Chondrocyte (in vitro differentiated cells): ENCODE measurements at regions not wholly inside any gene's neighbourhood (a gene's known extent, or its start where the extent isn't known, plus 50 kb on each side); places are given as distances from the start of the nearest gene placed in this dataset.

ENCODE experiments used
- DNase-seq: peaks from one replicate; pipeline ENCODE4 v3.0.0; 2021; ENCODE audit warnings: mixed read lengths, low spot score
- H3K27ac Mint-ChIP-seq: one replicate; pipeline ENCODE4 v1.8.0; 2021; ENCODE audit warnings: mild to moderate bottlenecking, moderate library complexity, mixed read lengths; ENCODE audit not compliant: unreplicated experiment
- H3K27me3 Mint-ChIP-seq: 2 replicates; pipeline ENCODE4 v1.8.0; 2021; ENCODE audit warnings: low read depth, mixed read lengths
- H3K36me3 Mint-ChIP-seq: 2 replicates; pipeline ENCODE4 v1.8.0; 2021; ENCODE audit warnings: low read depth, mixed read lengths
- H3K4me1 Mint-ChIP-seq: 2 replicates; pipeline ENCODE4 v1.8.0; 2021; ENCODE audit warnings: low read depth, mild to moderate bottlenecking, mixed read lengths
- H3K4me3 Mint-ChIP-seq: one replicate; pipeline ENCODE4 v1.8.0; 2021; ENCODE audit warnings: mild to moderate bottlenecking, moderate library complexity, mixed read lengths; ENCODE audit not compliant: unreplicated experiment
- H3K9me3 Mint-ChIP-seq: 2 replicates; pipeline ENCODE4 v1.8.0; 2021; ENCODE audit warnings: low read depth, mixed read lengths
- TF ChIP-seq, protein P1 (sequence below): fragments of 200-600 bp; sonication (generic); IDR thresholded peaks from 2 replicates; pipeline ENCODE4 v1.5.0; 2021; ENCODE audit warnings: antibody characterized with exemption, mild to moderate bottlenecking, moderate library complexity

DNA sequence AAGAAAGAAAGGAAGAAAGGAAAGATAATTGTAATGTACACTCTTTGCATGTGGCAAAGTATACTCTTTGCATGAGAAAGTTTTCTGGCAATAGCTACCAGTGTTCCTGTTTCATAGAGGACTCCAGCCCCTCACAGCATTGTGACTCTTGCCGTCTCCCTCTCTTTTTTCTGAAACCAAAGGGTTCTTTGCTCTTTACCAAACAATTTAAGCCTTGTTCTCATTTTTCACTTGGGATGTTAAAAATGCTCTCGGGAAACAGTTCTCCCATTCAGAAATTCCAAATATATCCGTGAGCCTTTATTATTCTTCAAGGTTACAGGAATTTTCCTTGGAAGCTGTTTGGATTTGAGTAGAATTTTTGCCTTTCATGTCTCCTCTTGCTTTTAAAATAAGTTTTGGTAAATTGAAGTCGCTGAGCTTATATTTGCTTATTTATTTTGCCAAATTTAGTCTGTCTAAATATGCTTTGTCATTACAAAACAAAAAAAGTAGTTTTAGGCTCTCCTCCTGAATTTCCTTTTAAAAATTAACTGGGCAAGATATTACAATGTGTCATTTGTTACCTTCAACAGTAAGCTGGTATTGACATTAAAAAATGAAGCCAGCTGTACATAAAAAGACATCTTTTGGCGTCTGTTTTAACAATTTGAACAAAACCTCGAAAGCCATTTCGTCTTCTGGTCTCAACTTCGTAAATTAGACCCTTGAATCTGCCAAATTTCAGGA is 103.8 kb upstream of the ARMC2 start:
- Mint-ChIP-seq H3K36me3 (no peaks in the 10 kb centered on the region), H3K9me3 (no peaks in the 10 kb centered on the region), H3K4me3 (peak overlapping the region; percentile 1), H3K4me1 (peaks cover 46% of the 10 kb centered on the region), H3K27ac (peak overlapping the region; percentile 75), H3K27me3 (no peaks in the 10 kb centered on the region)
- DNase-seq = no peak
- TF ChIP-seq, protein P1, sequence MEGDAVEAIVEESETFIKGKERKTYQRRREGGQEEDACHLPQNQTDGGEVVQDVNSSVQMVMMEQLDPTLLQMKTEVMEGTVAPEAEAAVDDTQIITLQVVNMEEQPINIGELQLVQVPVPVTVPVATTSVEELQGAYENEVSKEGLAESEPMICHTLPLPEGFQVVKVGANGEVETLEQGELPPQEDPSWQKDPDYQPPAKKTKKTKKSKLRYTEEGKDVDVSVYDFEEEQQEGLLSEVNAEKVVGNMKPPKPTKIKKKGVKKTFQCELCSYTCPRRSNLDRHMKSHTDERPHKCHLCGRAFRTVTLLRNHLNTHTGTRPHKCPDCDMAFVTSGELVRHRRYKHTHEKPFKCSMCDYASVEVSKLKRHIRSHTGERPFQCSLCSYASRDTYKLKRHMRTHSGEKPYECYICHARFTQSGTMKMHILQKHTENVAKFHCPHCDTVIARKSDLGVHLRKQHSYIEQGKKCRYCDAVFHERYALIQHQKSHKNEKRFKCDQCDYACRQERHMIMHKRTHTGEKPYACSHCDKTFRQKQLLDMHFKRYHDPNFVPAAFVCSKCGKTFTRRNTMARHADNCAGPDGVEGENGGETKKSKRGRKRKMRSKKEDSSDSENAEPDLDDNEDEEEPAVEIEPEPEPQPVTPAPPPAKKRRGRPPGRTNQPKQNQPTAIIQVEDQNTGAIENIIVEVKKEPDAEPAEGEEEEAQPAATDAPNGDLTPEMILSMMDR = no peak

DNA sequence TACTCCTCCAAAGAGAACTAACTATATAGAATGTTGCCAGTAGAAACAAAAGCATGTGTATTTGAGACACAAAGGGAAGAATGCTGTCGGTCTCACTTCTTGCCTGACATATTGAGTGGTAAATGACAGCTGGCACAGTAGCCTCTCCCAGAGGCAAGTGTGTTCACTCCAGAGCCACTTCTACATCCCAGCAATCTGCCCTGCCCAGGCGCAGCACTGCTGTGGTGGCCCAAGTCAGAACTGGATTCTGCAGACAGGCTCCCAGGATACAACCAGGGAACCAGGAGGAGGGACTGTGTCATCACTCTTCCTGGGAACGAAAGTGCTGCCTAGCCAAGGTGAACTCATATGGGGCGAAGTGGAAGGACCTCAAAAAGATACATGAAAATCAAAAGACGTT is 103.2 kb upstream of the ARMC2 start:
- H3K4me3 Mint-ChIP-seq = no peak overlapping the region
- H3K27ac Mint-ChIP-seq = peak overlapping the region; percentile 75
- H3K36me3 Mint-ChIP-seq = no peaks in the 10 kb centered on the region
- H3K27me3 Mint-ChIP-seq = no peaks in the 10 kb centered on the region
- H3K9me3 Mint-ChIP-seq = no peaks in the 10 kb centered on the region
- H3K4me1 Mint-ChIP-seq = peaks cover 41% of the 10 kb centered on the region
- DNase-seq = no peak
- TF ChIP-seq, protein P1 = no peak

DNA sequence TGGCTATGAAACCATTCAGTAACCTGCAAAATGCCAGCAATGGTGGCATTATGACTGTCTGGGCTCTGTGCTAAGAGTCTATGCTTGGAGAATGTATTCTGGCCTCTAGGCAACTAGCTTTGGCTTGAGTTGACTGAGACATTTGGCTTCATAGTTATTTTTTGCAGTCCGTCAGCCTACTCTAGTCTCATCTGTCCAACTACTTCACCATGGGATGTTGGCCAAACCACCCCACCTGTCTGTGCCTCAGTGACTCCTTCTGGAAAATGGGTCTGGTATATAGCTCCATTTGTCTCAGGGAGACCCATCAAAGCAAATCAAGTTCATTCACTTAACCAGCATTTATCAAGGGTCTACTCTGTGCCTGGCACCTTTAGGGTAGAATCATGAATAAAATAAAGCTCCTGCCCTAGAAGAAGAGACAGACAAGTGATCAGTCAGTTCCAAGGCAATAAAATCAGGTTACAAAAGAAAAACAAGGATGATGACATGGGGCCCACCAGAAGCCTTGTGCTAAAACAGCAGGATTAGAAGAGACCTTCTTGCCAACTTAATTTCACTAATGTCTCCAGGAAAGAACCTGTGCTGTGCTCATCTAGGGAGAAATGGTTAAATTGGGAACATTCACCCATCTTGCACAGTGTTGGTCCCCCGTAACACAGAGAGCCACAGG is 102.4 kb upstream of the ARMC2 start:
- no peak for DNase-seq
- Mint-ChIP-seq H3K4me3 (no peak overlapping the region), H3K36me3 (no peaks in the 10 kb centered on the region), H3K4me1 (peaks cover 39% of the 10 kb centered on the region), H3K9me3 (no peaks in the 10 kb centered on the region), H3K27ac (no peak overlapping the region), H3K27me3 (no peaks in the 10 kb centered on the region)
- TF ChIP-seq, protein P1 = no peak

DNA sequence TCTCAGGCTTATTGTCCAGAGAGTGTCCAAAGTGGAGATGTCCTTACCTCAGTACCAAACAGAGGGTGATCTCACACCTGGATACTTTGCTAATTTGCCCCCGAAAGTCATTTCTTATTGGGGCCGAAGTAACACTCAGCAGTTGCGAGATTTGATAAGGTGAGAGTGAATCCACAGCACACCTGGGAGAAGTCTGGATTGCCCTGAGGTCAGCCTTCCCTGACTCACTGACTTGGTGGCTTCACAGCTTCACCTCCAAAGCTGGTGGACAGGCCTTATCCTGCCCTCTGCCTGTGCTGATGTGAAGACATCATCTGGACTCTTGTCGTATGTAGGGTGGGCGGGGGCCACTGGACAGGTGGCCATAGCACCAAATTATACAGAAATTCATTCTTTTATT is 101.9 kb upstream of the ARMC2 start:
- Mint-ChIP-seq H3K27ac (no peak overlapping the region), H3K4me3 (no peak overlapping the region), H3K36me3 (no peaks in the 10 kb centered on the region), H3K27me3 (no peaks in the 10 kb centered on the region), H3K9me3 (no peaks in the 10 kb centered on the region), H3K4me1 (peaks cover 34% of the 10 kb centered on the region)
- TF ChIP-seq, protein P1 = no peak
- no peak for DNase-seq

DNA sequence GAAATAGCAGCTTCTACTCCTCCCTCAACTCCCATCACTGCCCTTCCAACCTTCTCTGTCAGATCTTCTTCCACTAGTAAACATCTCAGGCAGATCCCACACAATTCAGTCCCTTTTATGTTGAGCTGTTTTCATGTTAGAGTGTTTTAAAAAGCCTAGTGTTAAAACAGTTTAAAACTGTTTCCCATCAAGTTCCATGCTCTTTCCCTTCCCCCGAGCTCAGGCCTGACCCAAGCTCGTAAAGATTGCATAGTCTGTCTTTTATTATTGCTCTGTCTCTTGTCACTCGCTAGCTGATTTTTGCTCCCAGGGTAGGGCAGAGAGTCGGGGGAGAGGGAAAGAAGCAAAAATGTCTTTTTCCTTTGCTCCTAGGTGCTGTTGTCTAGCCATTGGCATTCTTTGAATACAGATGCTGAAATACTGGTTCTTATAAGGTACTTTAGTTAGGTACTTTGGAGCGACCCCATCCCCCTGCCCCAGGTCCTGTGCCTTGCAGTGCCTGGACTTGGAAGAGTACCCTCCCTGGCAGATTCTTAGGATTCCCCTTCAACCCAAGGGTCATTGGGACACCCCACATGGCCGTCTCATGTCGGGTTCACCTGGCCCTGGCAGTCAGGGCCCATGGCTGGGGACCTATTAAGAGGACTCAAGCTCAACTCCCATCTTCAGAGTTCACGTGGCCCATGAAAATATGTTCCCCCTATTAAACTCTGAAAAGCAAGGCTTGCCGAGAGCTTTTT is 101.2 kb upstream of the ARMC2 start:
- TF ChIP-seq, protein P1 = no peak
- Mint-ChIP-seq H3K9me3 (no peaks in the 10 kb centered on the region), H3K27ac (no peak overlapping the region), H3K4me3 (no peak overlapping the region), H3K4me1 (peaks cover 28% of the 10 kb centered on the region), H3K27me3 (no peaks in the 10 kb centered on the region), H3K36me3 (no peaks in the 10 kb centered on the region)
- no peak for DNase-seq
